DMS53 treated with DMSO at 0.1 percent for 48 hours (cell line): ENCODE measurements at regions not wholly inside any gene's neighbourhood (a gene's known extent, or its start where the extent isn't known, plus 50 kb on each side); places are given as distances from the start of the nearest gene placed in this dataset.
A peak's percentile ranks its signal among the peaks of the same experiment; 100 is the strongest.
"Not testable (repeated sequence)": the region's sequence is repeated elsewhere in the genome, so short reads cannot be mapped to it uniquely, and the experiment has no call there.

Experiments
- DNase-seq: peaks from one replicate; lab custom pipeline; 2025; ENCODE audit not compliant: unreplicated experiment; lab: John Stamatoyannopoulos, UW

GRCh38 chr13:56332671-56333070 lies 808.0 kb upstream of the PRR20A start:
- no peak for DNase-seq

GRCh38 chr13:56335775-56336174 lies 804.9 kb upstream of the PRR20A start:
- no peak for DNase-seq

- DNase-seq: no peak
Measured at GRCh38 chr13:56338421-56338820, 802.3 kb upstream of the PRR20A start.

DNA sequence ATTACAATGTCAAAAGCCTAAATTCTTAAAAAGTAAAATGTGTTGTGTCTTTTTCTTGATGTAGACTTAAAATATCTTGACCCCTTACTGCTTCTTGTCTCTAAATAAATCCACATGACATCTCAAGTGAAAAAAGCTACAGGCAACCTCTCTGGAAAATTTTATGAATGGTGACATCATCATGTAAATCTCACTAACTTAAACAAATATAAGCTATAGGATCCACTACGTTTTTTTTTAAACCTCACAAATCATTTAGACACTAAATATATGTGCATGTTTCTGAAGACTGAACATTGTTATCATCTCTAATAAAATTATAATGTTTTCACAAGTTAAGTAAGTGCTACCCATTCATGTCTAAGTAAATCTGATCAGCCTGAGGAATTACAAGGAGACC lies 793.7 kb upstream of the PRR20A start:
- DNase-seq: no peak

DNA sequence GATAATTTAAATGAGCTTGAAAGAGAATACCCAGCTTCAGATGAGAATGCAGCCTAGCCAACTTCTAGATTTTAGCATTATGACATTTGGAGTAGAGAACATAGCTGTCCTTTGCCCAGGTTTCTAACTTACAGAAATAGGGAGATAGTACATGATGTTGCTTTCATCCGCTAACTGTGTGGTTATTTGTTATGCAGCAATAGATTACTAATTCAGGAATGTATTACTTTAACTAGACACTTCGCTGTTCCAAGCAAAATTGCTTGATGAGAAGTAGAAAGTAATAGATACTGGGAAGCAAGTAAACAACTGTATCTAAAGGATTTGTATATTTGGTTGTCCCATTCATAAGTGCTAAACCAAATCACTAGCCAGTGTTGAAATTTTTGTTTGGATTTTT lies 790.9 kb upstream of the PRR20A start:
- no peak for DNase-seq

- DNase-seq: peak; percentile 77
Measured at GRCh38 chr13:56351041-56351440, 789.7 kb upstream of the PRR20A start.

GRCh38 chr13:56352361-56352760 lies 788.4 kb upstream of the PRR20A start:
- DNase-seq: peak; percentile 56

DNA sequence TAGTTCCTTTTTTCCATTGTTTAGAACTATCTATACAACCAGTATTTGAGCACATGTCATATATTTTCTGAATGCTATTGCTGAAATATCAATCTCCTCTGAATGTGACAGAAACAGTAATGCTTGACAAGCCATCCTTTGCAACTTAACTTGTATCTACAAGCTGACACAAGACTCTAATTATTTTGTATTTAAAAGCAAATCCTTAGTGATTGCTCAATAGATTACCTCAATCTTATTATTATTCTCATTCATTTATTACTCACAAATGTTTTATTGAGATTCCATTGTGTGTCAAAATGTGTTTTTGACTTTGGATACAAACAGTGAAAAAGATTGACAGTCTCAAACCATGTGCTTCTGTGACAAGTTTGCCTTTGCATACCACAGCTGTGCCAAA lies 787.8 kb upstream of the PRR20A start:
- no peak for DNase-seq

DNA sequence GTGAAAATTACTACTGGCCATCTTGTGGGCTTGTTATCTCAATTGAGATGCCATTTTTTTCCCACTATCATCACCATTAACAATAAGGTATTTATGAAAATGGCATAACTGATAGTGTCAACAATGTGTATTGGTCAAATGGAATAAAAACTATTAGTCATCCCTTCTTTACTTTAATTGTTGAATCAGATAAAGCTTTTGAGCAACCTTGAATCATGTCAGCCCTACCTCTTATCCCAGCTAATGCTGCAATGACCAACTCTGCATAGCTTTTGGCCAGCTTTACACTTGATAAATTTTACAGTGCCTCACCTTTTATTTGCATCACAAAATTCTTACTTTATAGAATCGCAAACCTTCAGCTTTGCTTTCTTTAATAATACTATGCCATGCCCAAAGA lies 784.0 kb upstream of the PRR20A start:
- no peak for DNase-seq

GRCh38 chr13:56378566-56378965 lies 762.2 kb upstream of the PRR20A start:
- no peak for DNase-seq

GRCh38 chr13:56393549-56393948 lies 747.2 kb upstream of the PRR20A start:
- no peak for DNase-seq

DNA sequence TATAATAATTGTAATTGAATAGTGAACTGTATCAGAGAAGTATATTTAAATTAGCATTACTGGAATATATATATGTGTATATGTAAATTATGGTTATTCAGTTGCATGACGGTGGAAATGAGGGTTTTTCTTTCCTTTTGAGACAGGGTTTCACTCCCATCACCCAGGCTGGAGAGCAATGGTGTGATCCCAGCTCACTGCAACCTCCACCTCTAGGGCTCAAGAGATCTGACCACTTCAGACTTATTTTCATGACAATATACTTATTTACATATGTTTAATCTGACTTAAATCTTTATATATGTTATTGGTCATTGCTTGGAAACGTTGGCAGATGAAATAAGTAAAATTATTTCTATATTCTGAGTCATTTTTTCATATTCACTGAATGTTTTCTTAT lies 744.4 kb upstream of the PRR20A start:
- DNase-seq: no peak

DNA sequence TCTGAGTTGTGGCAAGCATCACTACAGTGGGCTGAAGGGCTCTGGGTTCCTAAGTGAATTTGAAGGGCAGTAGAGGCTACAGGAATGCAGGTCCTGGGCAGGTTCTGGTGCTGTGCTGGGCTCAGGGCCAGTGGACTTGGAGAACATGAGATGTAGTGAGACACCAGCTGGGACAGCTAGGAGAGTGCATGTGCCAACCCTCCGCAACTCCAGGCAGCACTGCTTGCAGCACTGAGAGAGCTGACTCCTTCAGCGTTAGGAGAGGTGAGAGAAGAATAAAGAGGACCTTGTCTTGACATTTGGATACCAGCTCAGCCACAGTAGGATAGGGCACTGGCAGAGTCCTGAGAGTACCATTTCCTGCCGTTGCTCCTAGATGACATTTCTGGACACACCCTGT lies 739.9 kb upstream of the PRR20A start:
- DNase-seq: no peak

DNA sequence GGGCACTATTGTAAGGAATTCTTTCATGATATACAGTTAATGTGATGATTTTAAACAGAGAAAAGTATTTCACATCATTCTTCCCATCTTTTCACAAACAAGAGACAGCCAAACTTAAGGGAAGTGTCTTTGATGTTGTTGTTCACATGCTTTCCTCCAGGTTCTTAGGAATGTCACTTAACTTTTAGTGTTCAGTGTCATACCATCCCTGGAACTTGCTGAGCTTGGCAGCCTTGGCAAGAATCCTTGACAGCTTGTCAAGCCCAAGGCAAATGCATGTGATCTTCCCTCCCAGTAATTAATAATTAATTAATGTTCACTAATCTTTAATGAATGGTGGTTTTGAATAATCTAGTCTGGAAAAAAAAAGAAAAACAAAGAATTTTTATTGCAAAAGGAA lies 727.9 kb upstream of the PRR20A start:
- no peak for DNase-seq

GRCh38 chr13:56424246-56424645 lies 716.5 kb upstream of the PRR20A start:
- no peak for DNase-seq

DNA sequence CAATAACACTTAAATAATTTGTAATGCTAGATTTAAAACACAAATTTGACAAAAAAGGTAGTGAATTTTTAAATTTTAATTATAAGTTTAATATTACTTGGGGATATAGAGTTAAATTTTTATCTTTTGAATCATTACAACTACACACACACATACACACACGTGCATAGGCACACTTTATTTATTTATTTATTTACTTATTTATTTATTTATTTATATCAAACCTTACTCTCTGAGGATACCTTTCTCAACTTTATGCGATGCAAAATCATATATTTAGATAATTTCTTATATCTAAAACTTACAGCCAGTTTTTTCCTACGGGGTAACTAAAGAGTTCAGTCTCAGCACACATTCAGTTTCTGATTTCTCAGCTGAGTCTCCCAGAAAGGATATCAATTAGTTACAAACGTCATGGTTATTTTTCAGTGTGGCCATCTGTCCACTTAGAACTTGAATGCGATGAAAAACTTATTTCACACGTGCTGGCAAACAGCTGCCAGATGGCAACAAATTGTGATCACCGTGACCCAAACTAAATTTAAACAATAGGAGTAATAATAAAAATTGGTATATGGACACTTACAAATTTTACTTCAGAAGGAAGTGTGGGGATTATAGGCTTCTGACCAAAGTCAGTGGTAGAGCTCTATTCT lies 683.1 kb upstream of the PRR20A start:
- no peak for DNase-seq

- no peak for DNase-seq
Measured at GRCh38 chr13:56459286-56459685, 681.4 kb upstream of the PRR20A start.

- DNase-seq: no peak
Measured at GRCh38 chr13:56501750-56502149, 639.0 kb upstream of the PRR20A start.

- DNase-seq: no peak
Measured at GRCh38 chr13:56510836-56511235, 629.9 kb upstream of the PRR20A start.

DNA sequence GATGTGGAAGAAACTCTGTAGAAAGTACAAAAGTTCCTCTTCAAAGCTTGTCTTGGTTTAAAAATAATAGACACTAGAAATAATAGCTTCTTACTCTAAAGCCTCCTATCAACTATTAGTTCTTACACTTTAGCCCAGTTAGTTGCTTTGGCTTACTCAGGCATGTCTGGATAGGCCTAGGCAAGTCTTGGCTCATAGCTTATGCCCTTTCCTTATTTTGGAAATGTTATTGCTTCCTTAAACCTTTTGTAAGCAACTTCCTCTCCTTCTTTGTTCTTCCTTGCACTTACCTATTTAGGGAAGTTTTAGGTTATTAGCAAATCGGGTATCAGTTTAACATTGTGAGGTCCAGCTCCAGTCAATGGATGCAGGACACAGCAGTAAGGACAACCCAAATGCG lies 628.4 kb upstream of the PRR20A start:
- DNase-seq: not testable (repeated sequence)

DNA sequence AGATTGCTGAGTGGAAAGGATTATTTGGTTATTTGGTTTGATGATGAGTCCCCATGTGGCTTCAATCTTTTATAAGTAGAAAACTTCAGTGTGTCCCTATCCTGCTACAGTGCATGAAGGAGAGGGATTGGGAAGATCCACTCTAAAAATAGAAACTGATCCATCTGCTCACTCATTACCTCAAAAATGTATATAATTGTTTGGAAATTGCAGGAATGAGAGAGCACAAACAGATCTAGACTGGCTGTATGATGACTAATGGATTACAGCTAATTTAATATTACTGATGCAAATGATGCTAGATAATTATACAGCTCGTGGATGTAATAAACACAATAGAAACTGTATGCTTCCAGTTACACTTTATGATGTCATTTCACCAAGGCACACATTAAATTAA lies 625.3 kb upstream of the PRR20A start:
- no peak for DNase-seq

GRCh38 chr13:56528040-56528790 lies 612.5 kb upstream of the PRR20A start:
- peak; percentile 93 for DNase-seq

DNA sequence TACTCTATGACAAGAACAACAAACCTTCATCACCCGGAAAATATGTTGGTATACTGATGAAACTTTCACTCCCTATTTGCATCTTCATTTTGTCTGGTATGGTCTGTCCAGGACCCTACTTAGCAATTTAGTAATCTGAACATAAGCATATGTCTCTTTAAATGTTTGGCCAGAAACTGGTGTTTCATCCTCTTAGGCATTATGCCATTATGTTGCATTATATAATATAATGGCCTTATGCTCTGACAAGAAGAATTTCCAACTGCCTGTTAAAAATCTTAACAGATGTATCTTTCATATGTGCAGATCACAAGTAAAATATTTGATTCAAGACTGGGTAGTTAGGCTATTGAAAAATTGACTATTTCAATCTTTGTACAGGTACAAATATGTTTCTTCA lies 610.6 kb upstream of the PRR20A start:
- DNase-seq: peak; percentile 48
